Loucy (cell line): ENCODE measurements at regions not wholly inside any gene's neighbourhood (a gene's known extent, or its start where the extent isn't known, plus 50 kb on each side); places are given as distances from the start of the nearest gene placed in this dataset.

Experiments
- H2AFZ ChIP-seq: fragments of 200-600 bp; sonication (generic); 2 replicates; pipeline ENCODE4 v1.6.0; 2016; ENCODE audit warnings: antibody characterized with exemption, mild to moderate bottlenecking, low read length, moderate library complexity
- H3F3A ChIP-seq: fragments of 200-600 bp; 2 replicates; pipeline ENCODE4 v1.6.0; 2016; ENCODE audit warnings: antibody characterized with exemption, low read depth, mild to moderate bottlenecking
- H3K27me3 ChIP-seq: fragments of 200-600 bp; sonication (generic); 2 replicates; pipeline ENCODE4 v1.6.1; 2014; ENCODE audit warnings: low read length, mild to moderate bottlenecking; ENCODE audit not compliant: insufficient read depth, poor library complexity, severe bottlenecking
- H3K36me3 ChIP-seq: fragments of 200-600 bp; sonication (generic); 2 replicates; pipeline ENCODE4 v1.6.1; 2016; ENCODE audit warnings: low read length; ENCODE audit not compliant: insufficient read depth
- H3K4me1 ChIP-seq: fragments of 200-600 bp; sonication (generic); 2 replicates; pipeline ENCODE4 v1.5.1; 2014; ENCODE audit warnings: low read length, mild to moderate bottlenecking; ENCODE audit not compliant: insufficient read depth, poor library complexity, severe bottlenecking
- H3K4me2 ChIP-seq: fragments of 200-600 bp; sonication (generic); 2 replicates; pipeline ENCODE4 v1.6.0; 2014; ENCODE audit warnings: antibody characterized with exemption, low read length, low read depth, mild to moderate bottlenecking; ENCODE audit not compliant: poor library complexity, severe bottlenecking
- H3K4me3 ChIP-seq: fragments of 200-600 bp; sonication (generic); 2 replicates; pipeline ENCODE4 v1.5.1; 2014; ENCODE audit warnings: low read length, mild to moderate bottlenecking, mixed read lengths; ENCODE audit not compliant: poor library complexity, severe bottlenecking
- H3K79me2 ChIP-seq: fragments of 200-600 bp; sonication (generic); 2 replicates; pipeline ENCODE4 v1.6.1; 2014; ENCODE audit warnings: low read length; ENCODE audit not compliant: insufficient read depth
- H3K9ac ChIP-seq: fragments of 200-600 bp; sonication (generic); 2 replicates; pipeline ENCODE4 v1.6.0; 2014; ENCODE audit warnings: mild to moderate bottlenecking, low read depth, low read length, moderate library complexity; ENCODE audit not compliant: poor library complexity, severe bottlenecking
- H3K9me2 ChIP-seq: fragments of 200-600 bp; sonication (generic); replicated peaks from 2 replicates; pipeline ENCODE4 v1.6.1; 2016; ENCODE audit warnings: low read depth, low read length, mixed read lengths
- H3K9me3 ChIP-seq: fragments of 200-600 bp; sonication (generic); 2 replicates; pipeline ENCODE4 v1.6.1; 2014; ENCODE audit warnings: mild to moderate bottlenecking, antibody characterized with exemption, low read length, low read depth; ENCODE audit not compliant: insufficient read depth
- H4K20me1 ChIP-seq: fragments of 200-600 bp; sonication (generic); 2 replicates; pipeline ENCODE4 v1.6.0; 2014; ENCODE audit warnings: antibody characterized with exemption, low read length, mild to moderate bottlenecking; ENCODE audit not compliant: insufficient read depth, poor library complexity, severe bottlenecking
- CTCF ChIP-seq: fragments of 200-600 bp; sonication (generic); conservative IDR thresholded peaks from 2 replicates; pipeline ENCODE4 v1.5.1; 2014; ENCODE audit warnings: mild to moderate bottlenecking, antibody characterized with exemption, low read length
- EZH2phosphoT487 ChIP-seq: fragments of 200-600 bp; IDR thresholded peaks from 2 replicates; pipeline ENCODE4 v1.6.1; 2018; ENCODE audit warnings: antibody characterized with exemption, mild to moderate bottlenecking, moderate library complexity, borderline replicate concordance

GRCh38 chr6:132096245-132096644 lies 145.1 kb upstream of the CCN2 start:
- Histone ChIP-seq H3K4me1 (no peaks in the 10 kb centered on the region), H3K4me3 (no peak overlapping the region), H3K4me2 (no peak overlapping the region), H3F3A (no peaks in the 10 kb centered on the region), H3K9me3 (no peaks in the 10 kb centered on the region), H3K9ac (no peak overlapping the region), H2AFZ (no peak overlapping the region), H4K20me1 (no peaks in the 10 kb centered on the region), H3K36me3 (no peaks in the 10 kb centered on the region), H3K27me3 (no peaks in the 10 kb centered on the region), H3K79me2 (no peaks in the 10 kb centered on the region), H3K9me2 (no peaks in the 10 kb centered on the region)
- TF ChIP-seq EZH2phosphoT487, result no peak
- no peak for TF ChIP-seq CTCF

- H4K20me1 ChIP-seq, result no peaks in the 10 kb centered on the region
- H3K4me2 ChIP-seq, result no peak overlapping the region
- H3K79me2 ChIP-seq, result no peaks in the 10 kb centered on the region
- no peaks in the 10 kb centered on the region for H3K36me3 ChIP-seq
- H3K9ac ChIP-seq, result no peak overlapping the region
- peaks cover 9% of the 10 kb centered on the region for H3K4me1 ChIP-seq
- H3K9me3 ChIP-seq, result no peaks in the 10 kb centered on the region
- TF ChIP-seq EZH2phosphoT487 (no peak), CTCF (no peak)
- H2AFZ ChIP-seq, result no peak overlapping the region
- no peaks in the 10 kb centered on the region for H3F3A ChIP-seq
- H3K27me3 ChIP-seq, result no peaks in the 10 kb centered on the region
- H3K4me3 ChIP-seq, result no peak overlapping the region
- H3K9me2 ChIP-seq, result no peaks in the 10 kb centered on the region
Observed at GRCh38 chr6:132089173-132089572, 138.0 kb upstream of the CCN2 start.

GRCh38 chr6:132088150-132088549 lies 137.0 kb upstream of the CCN2 start:
- Histone ChIP-seq H3K9me3 (no peaks in the 10 kb centered on the region), H3F3A (no peaks in the 10 kb centered on the region), H3K4me2 (no peak overlapping the region), H3K27me3 (no peaks in the 10 kb centered on the region), H4K20me1 (no peaks in the 10 kb centered on the region), H3K9ac (no peak overlapping the region), H3K4me3 (no peak overlapping the region), H3K36me3 (no peaks in the 10 kb centered on the region), H3K4me1 (peaks cover 9% of the 10 kb centered on the region), H2AFZ (no peak overlapping the region), H3K9me2 (no peaks in the 10 kb centered on the region), H3K79me2 (no peaks in the 10 kb centered on the region)
- TF ChIP-seq CTCF (no peak), EZH2phosphoT487 (no peak)
